Adipocyte (in vitro differentiated cells): ENCODE measurements at regions not wholly inside any gene's neighbourhood (a gene's known extent, or its start where the extent isn't known, plus 50 kb on each side); places are given as distances from the start of the nearest gene placed in this dataset.

Experiments used
- DNase-seq: peaks from one replicate; pipeline ENCODE4 v3.0.0-alpha.2; 2015; ENCODE audit warnings: low read depth
- H3K27me3 ChIP-seq: replicated peaks from 2 replicates; pipeline ENCODE4 v1.7.0; 2013; ENCODE audit warnings: mild to moderate bottlenecking, low read length, moderate library complexity; ENCODE audit not compliant: control insufficient read depth, insufficient read depth
- H3K36me3 ChIP-seq: 2 replicates; pipeline ENCODE4 v1.7.0; 2013; ENCODE audit warnings: low read length, mild to moderate bottlenecking, moderate library complexity; ENCODE audit not compliant: control insufficient read depth, insufficient read depth, severe bottlenecking
- H3K4me1 ChIP-seq: 2 replicates; pipeline ENCODE4 v1.7.0; 2013; ENCODE audit warnings: mild to moderate bottlenecking, low read length, moderate library complexity; ENCODE audit not compliant: control insufficient read depth, insufficient read depth
- H3K4me3 ChIP-seq: 2 replicates; pipeline ENCODE4 v1.7.0; 2013; ENCODE audit warnings: mild to moderate bottlenecking, low read length, moderate library complexity
- H3K9ac ChIP-seq: 2 replicates; pipeline ENCODE4 v1.7.0; 2013; ENCODE audit warnings: mild to moderate bottlenecking, low read length, moderate library complexity
- H3K9me3 ChIP-seq: 2 replicates; pipeline ENCODE4 v1.7.0; 2013; ENCODE audit warnings: mild to moderate bottlenecking, low read length, moderate library complexity; ENCODE audit not compliant: control insufficient read depth

DNA sequence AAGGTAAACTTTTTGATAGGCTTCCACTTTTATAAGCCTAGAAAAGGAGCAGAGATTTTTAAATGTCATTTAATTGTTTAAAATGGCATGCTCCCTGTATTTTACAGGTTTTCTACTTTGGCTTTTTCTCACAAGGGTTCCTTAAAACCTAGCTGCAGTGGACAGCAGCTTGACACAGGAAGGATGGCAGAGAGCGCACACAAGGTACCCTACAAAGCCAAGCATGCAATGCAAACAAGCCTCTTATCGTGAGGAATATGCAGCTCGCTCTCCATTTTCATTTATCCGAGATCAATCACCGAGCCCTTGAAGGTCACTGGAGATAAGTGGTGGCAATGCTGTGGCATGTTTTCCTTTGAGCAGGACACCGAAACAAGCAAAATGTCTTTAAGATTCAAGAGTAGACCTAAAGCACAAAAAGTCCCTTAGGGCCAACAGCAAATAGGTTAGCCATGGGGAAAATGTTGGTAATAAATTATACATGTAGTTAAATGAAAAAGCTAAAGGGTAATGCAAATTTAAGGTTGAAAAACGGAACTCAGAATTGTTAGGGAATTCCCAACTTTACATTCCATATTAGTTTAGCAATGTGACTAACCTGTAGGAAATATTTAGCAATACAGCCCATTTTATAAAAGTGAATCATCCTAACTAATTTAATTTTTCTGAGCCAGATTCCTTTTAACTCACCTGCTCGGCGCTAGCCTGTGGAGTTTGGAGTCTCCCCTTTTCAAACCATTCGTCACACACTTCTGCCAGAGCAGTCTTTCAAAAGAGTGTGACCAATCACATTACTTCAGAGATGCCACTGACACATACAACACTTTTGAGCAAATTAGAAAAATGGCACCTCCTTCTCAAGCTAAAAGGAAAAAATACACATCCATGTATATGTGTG is 337.9 kb upstream of the PKDCC start:
- no peak overlapping the region for H3K9ac ChIP-seq
- DNase-seq: no peak
- H3K4me1 ChIP-seq: peaks cover 23% of the 10 kb centered on the region
- H3K4me3 ChIP-seq: no peak overlapping the region
- no peaks in the 10 kb centered on the region for H3K27me3 ChIP-seq
- no peaks in the 10 kb centered on the region for H3K9me3 ChIP-seq
- H3K36me3 ChIP-seq: no peaks in the 10 kb centered on the region

DNA sequence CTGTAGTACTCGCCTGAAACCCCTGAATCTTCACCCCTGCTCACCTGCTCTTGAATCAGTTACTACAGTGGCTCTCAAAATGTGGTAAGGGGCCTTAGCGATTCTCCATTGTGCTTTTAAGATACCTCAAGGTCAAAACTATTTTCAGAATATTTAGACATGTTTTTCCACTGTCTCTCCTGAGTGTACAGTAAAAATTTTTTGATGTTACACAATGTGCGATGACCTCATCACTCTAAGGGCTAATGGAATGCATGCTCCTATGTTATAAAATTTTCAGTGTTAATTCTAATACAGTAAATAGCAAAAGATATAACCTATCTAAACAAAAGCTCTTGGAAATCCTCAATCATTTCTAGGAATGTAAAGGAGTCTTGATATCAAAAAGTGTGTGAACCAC is 336.9 kb upstream of the PKDCC start:
- Histone ChIP-seq H3K4me3 (no peak overlapping the region), H3K9me3 (no peaks in the 10 kb centered on the region), H3K36me3 (no peaks in the 10 kb centered on the region), H3K4me1 (peaks cover 25% of the 10 kb centered on the region), H3K27me3 (no peaks in the 10 kb centered on the region), H3K9ac (no peak overlapping the region)
- DNase-seq: peak; percentile 29

DNA sequence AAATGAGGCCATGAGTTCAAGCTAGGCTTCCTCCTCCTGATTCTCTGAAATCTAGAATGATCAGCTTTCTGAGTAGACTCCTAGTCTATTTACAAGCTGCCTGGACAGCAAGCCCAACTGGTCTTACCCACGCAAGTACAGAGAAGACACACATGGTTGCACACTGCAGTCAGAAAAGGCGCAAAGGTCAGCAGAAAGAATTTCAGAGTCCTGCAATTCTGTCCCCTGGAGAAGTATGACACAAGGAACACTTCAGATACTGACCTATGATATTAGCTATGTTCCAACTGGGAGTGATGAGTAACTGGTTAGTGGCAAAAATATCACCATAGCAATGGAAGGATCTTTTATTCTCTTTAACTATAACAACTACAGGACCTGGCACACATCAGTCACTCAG is 336.1 kb upstream of the PKDCC start:
- no peaks in the 10 kb centered on the region for H3K9me3 ChIP-seq
- no peaks in the 10 kb centered on the region for H3K27me3 ChIP-seq
- no peak overlapping the region for H3K4me3 ChIP-seq
- H3K4me1 ChIP-seq: peaks cover 24% of the 10 kb centered on the region
- no peaks in the 10 kb centered on the region for H3K36me3 ChIP-seq
- no peak for DNase-seq
- no peak overlapping the region for H3K9ac ChIP-seq

DNA sequence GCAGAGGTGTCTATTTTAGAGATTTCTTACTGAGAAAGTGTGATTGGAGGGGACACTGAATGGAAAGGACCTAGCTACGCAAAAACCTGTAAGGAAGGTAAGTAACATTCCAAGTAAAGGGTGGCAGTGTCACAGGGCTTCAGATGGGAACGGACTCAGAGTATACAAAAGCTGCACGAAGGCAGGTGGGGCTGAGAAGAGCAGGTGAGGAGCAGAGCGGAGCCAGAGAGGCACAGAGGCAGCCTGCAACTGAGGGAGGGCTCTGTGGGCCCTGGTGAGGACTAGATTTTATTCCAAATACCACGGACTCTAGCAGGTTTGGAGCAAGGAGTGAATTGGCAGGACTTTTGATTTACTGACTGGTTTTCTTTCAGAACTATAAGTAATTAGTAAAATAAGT is 331.3 kb upstream of the PKDCC start:
- no peak for DNase-seq
- Histone ChIP-seq H3K9ac (no peak overlapping the region), H3K4me3 (no peak overlapping the region), H3K4me1 (peaks cover 31% of the 10 kb centered on the region), H3K9me3 (no peaks in the 10 kb centered on the region), H3K36me3 (no peaks in the 10 kb centered on the region), H3K27me3 (no peaks in the 10 kb centered on the region)

DNA sequence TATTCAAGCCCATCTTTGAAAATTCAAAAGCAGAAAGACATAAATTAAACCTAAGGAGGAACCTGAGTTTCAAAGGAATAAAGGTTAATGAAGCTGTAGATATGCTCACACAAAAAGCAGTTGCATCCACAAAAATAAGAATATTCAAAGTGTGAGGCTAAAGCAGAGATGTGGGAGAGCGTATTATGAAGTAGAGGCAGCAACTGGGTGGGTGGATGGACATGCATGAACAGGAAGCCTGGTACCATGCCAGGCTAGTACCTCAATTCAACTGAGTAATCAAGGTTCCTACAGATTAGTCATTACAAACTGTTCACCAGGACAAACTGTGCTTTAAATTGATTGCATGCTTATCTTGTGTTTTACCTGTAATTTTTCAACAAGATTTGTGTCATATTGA is 330.0 kb upstream of the PKDCC start:
- DNase-seq: no peak
- Histone ChIP-seq H3K4me1 (peaks cover 39% of the 10 kb centered on the region), H3K9ac (no peak overlapping the region), H3K27me3 (no peaks in the 10 kb centered on the region), H3K9me3 (no peaks in the 10 kb centered on the region), H3K4me3 (no peak overlapping the region), H3K36me3 (no peaks in the 10 kb centered on the region)

DNA sequence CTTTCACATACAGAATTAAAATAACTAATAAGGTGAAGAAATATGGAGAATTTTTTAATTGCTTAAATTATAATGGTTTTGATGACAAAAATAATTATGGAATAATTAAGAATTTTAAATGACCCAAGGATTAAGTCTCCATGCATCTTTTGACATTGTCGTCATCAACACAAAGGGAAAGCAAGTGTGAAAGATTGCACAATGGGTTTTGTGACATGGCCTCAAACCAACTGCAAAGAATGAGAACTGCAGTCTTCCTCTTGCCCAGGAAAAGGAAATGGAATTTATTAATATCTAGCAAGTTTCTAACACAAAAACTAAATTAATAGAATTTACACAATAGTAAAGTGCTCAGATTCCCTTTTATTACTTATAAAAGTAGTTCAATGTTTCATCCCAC is 329.1 kb upstream of the PKDCC start:
- no peaks in the 10 kb centered on the region for H3K9me3 ChIP-seq
- peaks cover 47% of the 10 kb centered on the region for H3K4me1 ChIP-seq

DNA sequence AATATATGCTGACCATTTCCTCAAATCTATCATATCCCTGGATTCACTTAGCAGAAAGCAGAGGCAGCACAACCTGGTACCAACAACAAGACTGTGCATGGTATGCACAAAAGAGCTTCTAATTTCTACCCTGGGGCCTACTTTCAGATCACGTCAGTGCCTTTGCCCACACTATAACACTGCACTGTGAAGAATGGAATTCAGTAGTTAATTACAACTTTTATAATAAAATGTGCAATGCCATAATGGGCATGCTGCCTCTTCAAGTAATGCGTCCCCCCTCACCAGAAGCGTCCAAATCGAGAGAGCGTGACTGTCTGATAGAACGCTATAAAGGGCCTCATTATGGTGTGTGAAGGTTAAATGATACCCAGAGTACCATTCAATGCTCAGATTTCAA is 328.1 kb upstream of the PKDCC start:
- no peaks in the 10 kb centered on the region for H3K27me3 ChIP-seq
- H3K36me3 ChIP-seq: no peaks in the 10 kb centered on the region
- H3K4me1 ChIP-seq: peaks cover 53% of the 10 kb centered on the region
- H3K9ac ChIP-seq: peak overlapping the region; percentile 83
- no peaks in the 10 kb centered on the region for H3K9me3 ChIP-seq
- H3K4me3 ChIP-seq: peak overlapping the region; percentile 73
- no peak for DNase-seq

More for the DNA sequence above, 329.1 kb upstream of the PKDCC start:
- Histone ChIP-seq H3K36me3 (no peaks in the 10 kb centered on the region), H3K27me3 (no peaks in the 10 kb centered on the region), H3K9ac (no peak overlapping the region), H3K4me3 (no peak overlapping the region)
- DNase-seq: no peak

DNA sequence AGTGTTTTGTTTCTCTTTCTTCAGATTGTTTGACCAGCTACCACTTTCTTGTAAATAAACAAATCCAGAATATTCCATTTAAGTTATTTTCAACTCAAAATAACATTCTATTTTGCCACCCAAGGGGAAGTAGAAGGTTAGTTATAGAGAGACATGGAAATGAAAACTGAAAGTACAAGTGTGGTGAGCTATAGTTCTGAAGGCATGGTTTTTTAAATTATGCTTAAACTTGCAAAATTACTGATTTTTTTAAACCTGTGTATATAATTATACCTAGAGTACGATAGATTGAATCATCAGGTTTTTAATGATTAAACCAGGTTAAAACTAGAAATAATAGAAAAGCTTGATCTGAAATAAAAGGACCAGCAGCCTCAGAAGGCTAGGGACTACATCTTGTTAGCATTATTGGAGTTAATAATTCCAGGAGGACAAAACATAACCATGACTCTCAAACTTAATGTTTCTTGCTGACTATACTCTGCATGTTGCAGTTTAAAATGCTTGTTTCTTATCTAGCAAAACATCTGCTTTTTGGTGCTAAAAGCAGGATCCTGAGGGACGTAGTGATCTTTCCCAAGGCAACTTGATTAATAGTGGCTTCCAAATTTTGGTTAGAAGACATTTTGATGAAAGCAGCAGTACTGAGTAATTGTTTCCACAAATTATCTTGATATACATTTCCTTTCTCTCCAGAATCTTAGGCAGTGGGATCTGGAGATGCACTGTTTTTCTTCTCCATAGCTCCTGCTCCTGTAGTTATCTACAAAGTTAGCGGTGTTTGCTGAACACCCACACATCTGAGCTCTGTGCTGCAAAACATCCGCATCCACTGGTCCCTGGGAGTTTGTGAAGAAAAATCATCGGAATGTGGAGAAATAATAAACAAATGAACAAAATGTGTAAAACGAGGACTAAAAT is 327.2 kb upstream of the PKDCC start:
- Histone ChIP-seq H3K4me3 (peak overlapping the region; percentile 73), H3K9me3 (no peaks in the 10 kb centered on the region), H3K4me1 (peaks cover 53% of the 10 kb centered on the region), H3K36me3 (no peaks in the 10 kb centered on the region), H3K9ac (peak overlapping the region; percentile 83), H3K27me3 (no peaks in the 10 kb centered on the region)
- DNase-seq: peak; percentile 20

DNA sequence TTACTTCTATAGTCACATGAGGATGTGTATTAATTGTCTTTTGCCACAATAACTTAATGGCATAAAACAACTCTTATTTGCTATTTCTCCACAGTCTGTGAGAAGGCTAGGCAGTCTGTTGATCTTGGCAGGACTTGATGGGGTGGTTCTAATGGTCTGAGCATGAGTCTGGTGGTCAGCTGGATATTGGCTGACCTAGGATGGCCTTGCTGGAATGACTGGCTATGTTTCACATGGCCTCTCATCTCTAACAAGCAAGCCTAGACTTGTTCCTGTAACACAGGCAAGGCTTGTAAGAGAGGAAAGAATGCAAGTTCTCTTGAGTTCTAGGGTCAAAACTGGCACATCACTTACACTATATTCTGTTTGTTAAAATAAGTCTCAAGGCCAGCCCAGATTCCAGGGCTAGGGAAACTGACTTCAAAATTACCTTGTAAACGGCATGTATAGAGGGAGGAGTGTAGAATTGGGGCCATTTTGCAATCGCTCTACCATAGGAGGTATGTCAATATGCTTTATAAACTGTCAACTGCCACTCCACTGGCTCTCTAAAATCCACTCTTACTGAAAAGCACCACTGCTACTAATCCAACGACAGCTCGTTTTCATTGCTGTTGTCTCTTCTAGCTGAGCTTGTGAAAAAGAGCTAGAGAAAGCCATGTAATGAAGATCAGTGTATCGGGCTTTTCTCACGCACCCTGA is 325.0 kb upstream of the PKDCC start:
- peak; percentile 14 for DNase-seq
- Histone ChIP-seq H3K4me3 (no peak overlapping the region), H3K27me3 (no peaks in the 10 kb centered on the region), H3K9ac (peak overlapping the region; percentile 78), H3K9me3 (no peaks in the 10 kb centered on the region), H3K36me3 (no peaks in the 10 kb centered on the region), H3K4me1 (peaks cover 58% of the 10 kb centered on the region)

DNA sequence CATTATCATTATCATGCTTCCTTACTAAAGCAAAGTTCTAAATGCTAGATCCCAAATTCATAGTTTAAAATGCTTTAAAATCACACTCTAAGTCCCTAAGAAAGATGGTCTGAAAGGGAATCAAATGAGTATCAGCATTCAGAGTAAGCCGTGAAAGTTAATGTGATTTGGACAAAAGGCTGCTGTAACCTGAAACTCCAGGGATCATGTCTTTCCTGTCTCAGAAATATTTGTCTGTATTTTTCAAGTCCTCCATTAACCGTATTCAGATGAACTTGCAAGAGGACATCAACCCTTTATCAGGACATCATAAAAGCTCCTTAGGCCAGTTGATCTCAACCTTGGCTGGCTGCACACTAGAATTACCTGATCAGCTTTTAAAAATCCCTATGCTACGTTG is 324.3 kb upstream of the PKDCC start:
- Histone ChIP-seq H3K9me3 (no peaks in the 10 kb centered on the region), H3K27me3 (no peaks in the 10 kb centered on the region), H3K4me1 (peaks cover 58% of the 10 kb centered on the region), H3K9ac (peak overlapping the region; percentile 78), H3K4me3 (no peak overlapping the region), H3K36me3 (no peaks in the 10 kb centered on the region)
- peak; percentile 17 for DNase-seq

DNA sequence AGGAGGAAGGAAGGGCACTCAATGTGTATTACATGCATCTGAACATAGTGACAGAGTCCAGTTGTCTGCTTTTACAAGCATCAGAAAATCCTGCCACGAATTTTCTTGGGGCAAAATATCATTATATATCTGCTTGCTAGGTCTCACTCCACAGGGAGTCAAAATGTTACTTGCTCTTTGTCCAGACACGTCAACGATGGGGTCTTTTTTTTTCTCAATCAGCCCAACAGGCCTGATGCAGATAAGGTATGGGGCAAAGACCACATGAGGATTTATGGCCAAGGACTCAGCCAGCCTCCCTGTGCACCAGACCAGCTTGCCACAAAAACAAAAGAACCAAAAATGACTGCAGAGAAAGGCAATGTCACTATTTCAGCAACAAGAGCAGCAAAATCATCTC is 323.4 kb upstream of the PKDCC start:
- H3K4me3 ChIP-seq: no peak overlapping the region
- no peaks in the 10 kb centered on the region for H3K27me3 ChIP-seq
- H3K36me3 ChIP-seq: no peaks in the 10 kb centered on the region
- H3K4me1 ChIP-seq: peaks cover 54% of the 10 kb centered on the region
- no peak for DNase-seq
- H3K9me3 ChIP-seq: no peaks in the 10 kb centered on the region
- no peak overlapping the region for H3K9ac ChIP-seq
